H1 (cell line): ENCODE measurements at regions not wholly inside any gene's neighbourhood (a gene's known extent, or its start where the extent isn't known, plus 50 kb on each side); places are given as distances from the start of the nearest gene placed in this dataset.
"Not testable (repeated sequence)": the region's sequence is repeated elsewhere in the genome, so short reads cannot be mapped to it uniquely, and the experiment has no call there.

Experiments used
- BRCA1 ChIP-seq: IDR thresholded peaks from 2 replicates; pipeline ENCODE4 v1.6.1; 2012; ENCODE audit warnings: low read depth, low read length, improper control_type of control experiment
- EP300 ChIP-seq, 2 experiments: IDR thresholded peaks; 1 replicate in 1 of 2; 2 replicates in 1 of 2; pipeline ENCODE4 v1.6.1; 2011 to 2012; ENCODE audit warnings: low read depth in 2 of 2, low read length in 2 of 2, mild to moderate bottlenecking in 2 of 2, borderline replicate concordance in 1 of 2, inconsistent platforms in 1 of 2, moderate library complexity in 1 of 2
- EZH2 ChIP-seq: fragments of 200-600 bp; sonication (generic); IDR thresholded peaks from 2 replicates; pipeline ENCODE4 v1.7.1; 2012; ENCODE audit warnings: low read depth, mild to moderate bottlenecking, moderate library complexity, low read length, inconsistent platforms; ENCODE audit not compliant: severe bottlenecking
- HDAC6 ChIP-seq: IDR thresholded peaks from one replicate; pipeline ENCODE4 v1.7.1; 2012; ENCODE audit warnings: low read depth, mild to moderate bottlenecking, inconsistent platforms, low read length, moderate library complexity
- JUN ChIP-seq: IDR thresholded peaks from 2 replicates; pipeline ENCODE4 v1.6.1; 2011; ENCODE audit warnings: low read depth, mild to moderate bottlenecking, improper control_type of control experiment, low read length
- JUND ChIP-seq: IDR thresholded peaks from 2 replicates; pipeline ENCODE4 v1.6.1; 2011; ENCODE audit warnings: mild to moderate bottlenecking, improper control_type of control experiment, low read length
- POLR2AphosphoS5 ChIP-seq: IDR thresholded peaks from 2 replicates; pipeline ENCODE4 v1.6.1; 2011; ENCODE audit warnings: low read depth, low read length
- SIRT6 ChIP-seq: IDR thresholded peaks from one replicate; pipeline ENCODE4 v1.7.1; 2012; ENCODE audit warnings: low read length, inconsistent platforms
- USF2 ChIP-seq: IDR thresholded peaks from 2 replicates; pipeline ENCODE4 v1.6.1; 2011; ENCODE audit warnings: low read length, improper control_type of control experiment
- TF ChIP-seq, protein P1 (sequence below), 3 experiments: IDR thresholded peaks; 1 replicate in 2 of 3; 2 replicates in 1 of 3; pipeline versions ENCODE4 v1.5.1 to v1.6.1; 2011; ENCODE audit warnings: low read length in 3 of 3, mild to moderate bottlenecking in 3 of 3, inconsistent platforms in 2 of 3, low read depth in 1 of 3, moderate library complexity in 1 of 3; ENCODE audit not compliant: insufficient read depth in 1 of 3; ENCODE audit errors: control extremely low read depth in 1 of 3

DNA sequence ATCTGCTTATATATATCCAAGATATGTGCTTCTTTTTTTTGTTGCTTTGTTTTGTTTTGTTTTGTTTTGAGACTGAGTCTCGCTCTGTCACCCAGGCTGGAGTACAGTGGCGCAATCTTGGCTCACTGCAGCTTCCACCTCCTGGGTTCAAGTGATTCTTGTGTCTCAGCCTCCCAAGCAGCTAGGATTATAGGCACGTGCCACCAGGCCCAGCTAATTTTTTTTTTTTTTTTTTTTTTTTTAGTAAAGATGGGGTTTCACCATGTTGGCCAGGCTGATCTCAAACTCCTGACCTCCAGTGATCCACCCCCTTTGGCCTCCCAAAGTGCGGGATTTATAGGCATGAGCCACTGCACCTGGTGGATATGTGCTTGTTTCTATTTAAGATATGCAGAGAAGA lies 314.6 kb upstream of the G2E3 start:
- TF ChIP-seq JUND; EZH2; USF2; BRCA1; JUN; POLR2AphosphoS5; SIRT6; EP300 (IDR thresholded peaks at IDR 0.05; ENCODE audit: borderline replicate concordance in 1 of 2, low read depth in 2 of 2, low read length in 2 of 2); HDAC6: not testable (repeated sequence)
- TF ChIP-seq, protein P1, sequence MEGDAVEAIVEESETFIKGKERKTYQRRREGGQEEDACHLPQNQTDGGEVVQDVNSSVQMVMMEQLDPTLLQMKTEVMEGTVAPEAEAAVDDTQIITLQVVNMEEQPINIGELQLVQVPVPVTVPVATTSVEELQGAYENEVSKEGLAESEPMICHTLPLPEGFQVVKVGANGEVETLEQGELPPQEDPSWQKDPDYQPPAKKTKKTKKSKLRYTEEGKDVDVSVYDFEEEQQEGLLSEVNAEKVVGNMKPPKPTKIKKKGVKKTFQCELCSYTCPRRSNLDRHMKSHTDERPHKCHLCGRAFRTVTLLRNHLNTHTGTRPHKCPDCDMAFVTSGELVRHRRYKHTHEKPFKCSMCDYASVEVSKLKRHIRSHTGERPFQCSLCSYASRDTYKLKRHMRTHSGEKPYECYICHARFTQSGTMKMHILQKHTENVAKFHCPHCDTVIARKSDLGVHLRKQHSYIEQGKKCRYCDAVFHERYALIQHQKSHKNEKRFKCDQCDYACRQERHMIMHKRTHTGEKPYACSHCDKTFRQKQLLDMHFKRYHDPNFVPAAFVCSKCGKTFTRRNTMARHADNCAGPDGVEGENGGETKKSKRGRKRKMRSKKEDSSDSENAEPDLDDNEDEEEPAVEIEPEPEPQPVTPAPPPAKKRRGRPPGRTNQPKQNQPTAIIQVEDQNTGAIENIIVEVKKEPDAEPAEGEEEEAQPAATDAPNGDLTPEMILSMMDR (IDR thresholded peaks at IDR 0.05; ENCODE audit: control extremely low read depth in 1 of 3, insufficient read depth in 1 of 3, low read depth in 1 of 3, low read length in 3 of 3) = not testable (repeated sequence)
